Panc1 (cell line): ENCODE measurements at regions not wholly inside any gene's neighbourhood (a gene's known extent, or its start where the extent isn't known, plus 50 kb on each side); places are given as distances from the start of the nearest gene placed in this dataset.

Experiments
- ATAC-seq: fragments of 200-7000 bp; cut with Tn5 transposase; 2 replicates; pipeline ENCODE4 v1.9.1; 2020; ENCODE audit warnings: mild to moderate bottlenecking, moderate library complexity
- BruUV-seq: library from RNA; stranded (reverse); fragments of 400-500 nt; replicated peaks from 2 replicates; lab custom pipeline; 2021; lab: Mats Ljungman, UMichigan
- CTCF ChIA-PET: fragments of 300-600 bp; sonication (Branson Sonifier 250); formaldehyde crosslinking; loops from one replicate; lab custom pipeline; 2022; ENCODE audit warnings: antibody characterized with exemption; lab: Charles Lee
- POLR2A ChIA-PET: fragments of 300-600 bp; sonication (Branson Sonifier 250); formaldehyde crosslinking; loops from one replicate; lab custom pipeline; 2022; ENCODE audit warnings: antibody characterized with exemption; lab: Charles Lee
- DNase-seq: peaks from one replicate; pipeline ENCODE4 v3.0.0-alpha.2; 2010; ENCODE audit warnings: low read depth, low spot score
- H3K27ac ChIP-seq: 2 replicates; pipeline ENCODE4 v1.5.1; 2011; ENCODE audit warnings: mild to moderate bottlenecking, low read length, inconsistent platforms
- H3K27me3 ChIP-seq: fragments of 200-500 bp; sonication (Bioruptor generic); 2 replicates; pipeline ENCODE4 v1.6.0; 2014; ENCODE audit warnings: low read length, inconsistent platforms; ENCODE audit not compliant: control insufficient read depth, insufficient read depth
- H3K36me3 ChIP-seq: fragments of 200-500 bp; sonication (Bioruptor generic); 2 replicates; pipeline ENCODE4 v1.5.1; 2014; ENCODE audit warnings: inconsistent platforms, mild to moderate bottlenecking, low read length, moderate library complexity; ENCODE audit not compliant: control insufficient read depth, insufficient read depth
- H3K4me1 ChIP-seq: 2 replicates; pipeline ENCODE4 v1.5.1; 2011; ENCODE audit warnings: inconsistent platforms, mild to moderate bottlenecking, low read length, moderate library complexity; ENCODE audit not compliant: control insufficient read depth, insufficient read depth
- H3K4me3 ChIP-seq, 2 experiments: 2 replicates each; pipeline ENCODE4 v1.5.1; 2011 to 2012; ENCODE audit warnings: low read depth in 2 of 2, low read length in 2 of 2, mild to moderate bottlenecking in 2 of 2, inconsistent platforms in 1 of 2, moderate library complexity in 1 of 2
- H3K9me3 ChIP-seq: fragments of 200-500 bp; sonication (Bioruptor generic); 2 replicates; pipeline ENCODE4 v1.5.1; 2014; ENCODE audit warnings: low read depth, mild to moderate bottlenecking, inconsistent platforms, low read length, moderate library complexity; ENCODE audit not compliant: control insufficient read depth, insufficient read depth
- POLR2AphosphoS5 ChIP-seq: IDR thresholded peaks from 2 replicates; pipeline ENCODE4 v1.6.1; 2012; ENCODE audit warnings: mild to moderate bottlenecking, low read depth, low read length, moderate library complexity
- SIN3A ChIP-seq: IDR thresholded peaks from 2 replicates; pipeline ENCODE4 v1.6.1; 2012; ENCODE audit warnings: low read depth, mild to moderate bottlenecking, low read length, moderate library complexity, borderline replicate concordance; ENCODE audit not compliant: insufficient read depth
- TCF7L2 ChIP-seq: IDR thresholded peaks from 2 replicates; pipeline ENCODE4 v1.6.1; 2011; ENCODE audit warnings: mild to moderate bottlenecking, low read depth, low read length, inconsistent platforms
- in situ Hi-C: cut with HindIII; loops from 2 replicates; pipeline ENCODE4 v1.10.0; 2016; ENCODE audit warnings: low sequenced_read_pairs, low pct_unique_long_range_greater_than_20kb
- intact Hi-C: fragments of 100-400 bp; cut with micrococcal nuclease; formaldehyde crosslinking; loops from one replicate; pipeline ENCODE4 v1.10.0; 2022; ENCODE audit not compliant: unreplicated experiment
- TF ChIP-seq, protein P1 (sequence below), 2 experiments: IDR thresholded peaks; 2 replicates each; pipeline ENCODE4 v1.6.1; 2011 to 2012; ENCODE audit warnings: low read depth in 2 of 2, control low read depth in 1 of 2, low read length in 1 of 2, mild to moderate bottlenecking in 1 of 2, moderate library complexity in 1 of 2; ENCODE audit not compliant: insufficient read depth in 1 of 2
- TF ChIP-seq, protein P2 (sequence below): fragments of 450-650 bp; IDR thresholded peaks from 2 replicates; pipeline ENCODE4 v1.5.1; 2017; ENCODE audit warnings: mild to moderate bottlenecking

DNA sequence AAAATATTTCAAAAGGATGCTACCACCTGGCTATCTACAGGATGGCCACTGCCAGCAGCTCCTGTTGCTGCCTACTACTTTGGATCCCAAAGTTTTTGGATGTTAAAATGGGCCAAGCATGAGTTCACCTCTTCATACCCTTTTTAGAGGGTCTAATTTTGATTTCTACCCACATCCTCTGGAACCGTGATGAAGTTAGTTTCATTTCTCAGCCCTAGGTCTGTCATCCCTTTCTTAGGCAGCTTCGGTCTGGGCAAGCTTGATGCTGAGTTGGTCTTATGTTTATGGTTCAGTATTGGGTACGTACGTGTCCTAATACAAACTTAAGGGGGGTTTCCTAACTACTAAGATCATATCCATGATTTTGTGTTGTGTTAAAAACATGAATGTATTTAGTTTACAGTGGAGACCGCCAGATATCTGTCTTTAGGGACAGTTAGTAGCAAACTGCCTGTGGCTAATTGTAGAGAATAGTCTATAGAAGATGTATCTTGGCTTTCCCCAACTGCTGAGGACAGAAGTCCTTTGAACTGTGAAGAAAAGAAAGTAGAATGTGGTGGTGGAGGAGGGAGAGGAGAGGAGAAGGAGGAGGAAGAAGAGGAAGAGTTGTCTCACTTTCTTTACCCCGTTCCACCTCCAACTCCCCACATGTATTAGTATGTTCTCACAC lies 184.9 kb downstream of the UBE2E3 start:
- Histone ChIP-seq H3K4me3 (no peak overlapping the region), H3K9me3 (no peaks in the 10 kb centered on the region), H3K27me3 (no peaks in the 10 kb centered on the region), H3K36me3 (no peaks in the 10 kb centered on the region), H3K27ac (no peak overlapping the region), H3K4me1 (no peaks in the 10 kb centered on the region)
- intact Hi-C loops (no loop called here), in situ Hi-C loops (no loop called here)
- no TSS peak for BruUV-seq
- ATAC-seq, result no peak
- POLR2A ChIA-PET, result no interaction called here
- CTCF ChIA-PET, result no interaction called here
- no peak for DNase-seq
- no peak for TF ChIP-seq POLR2AphosphoS5
- no peak for TF ChIP-seq TCF7L2
- TF ChIP-seq SIN3A, result no peak
- TF ChIP-seq, protein P1, sequence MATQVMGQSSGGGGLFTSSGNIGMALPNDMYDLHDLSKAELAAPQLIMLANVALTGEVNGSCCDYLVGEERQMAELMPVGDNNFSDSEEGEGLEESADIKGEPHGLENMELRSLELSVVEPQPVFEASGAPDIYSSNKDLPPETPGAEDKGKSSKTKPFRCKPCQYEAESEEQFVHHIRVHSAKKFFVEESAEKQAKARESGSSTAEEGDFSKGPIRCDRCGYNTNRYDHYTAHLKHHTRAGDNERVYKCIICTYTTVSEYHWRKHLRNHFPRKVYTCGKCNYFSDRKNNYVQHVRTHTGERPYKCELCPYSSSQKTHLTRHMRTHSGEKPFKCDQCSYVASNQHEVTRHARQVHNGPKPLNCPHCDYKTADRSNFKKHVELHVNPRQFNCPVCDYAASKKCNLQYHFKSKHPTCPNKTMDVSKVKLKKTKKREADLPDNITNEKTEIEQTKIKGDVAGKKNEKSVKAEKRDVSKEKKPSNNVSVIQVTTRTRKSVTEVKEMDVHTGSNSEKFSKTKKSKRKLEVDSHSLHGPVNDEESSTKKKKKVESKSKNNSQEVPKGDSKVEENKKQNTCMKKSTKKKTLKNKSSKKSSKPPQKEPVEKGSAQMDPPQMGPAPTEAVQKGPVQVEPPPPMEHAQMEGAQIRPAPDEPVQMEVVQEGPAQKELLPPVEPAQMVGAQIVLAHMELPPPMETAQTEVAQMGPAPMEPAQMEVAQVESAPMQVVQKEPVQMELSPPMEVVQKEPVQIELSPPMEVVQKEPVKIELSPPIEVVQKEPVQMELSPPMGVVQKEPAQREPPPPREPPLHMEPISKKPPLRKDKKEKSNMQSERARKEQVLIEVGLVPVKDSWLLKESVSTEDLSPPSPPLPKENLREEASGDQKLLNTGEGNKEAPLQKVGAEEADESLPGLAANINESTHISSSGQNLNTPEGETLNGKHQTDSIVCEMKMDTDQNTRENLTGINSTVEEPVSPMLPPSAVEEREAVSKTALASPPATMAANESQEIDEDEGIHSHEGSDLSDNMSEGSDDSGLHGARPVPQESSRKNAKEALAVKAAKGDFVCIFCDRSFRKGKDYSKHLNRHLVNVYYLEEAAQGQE (IDR thresholded peaks at IDR 0.05; ENCODE audit: insufficient read depth in 1 of 2, low read depth in 2 of 2, low read length in 1 of 2), result no peak
- TF ChIP-seq, protein P2, sequence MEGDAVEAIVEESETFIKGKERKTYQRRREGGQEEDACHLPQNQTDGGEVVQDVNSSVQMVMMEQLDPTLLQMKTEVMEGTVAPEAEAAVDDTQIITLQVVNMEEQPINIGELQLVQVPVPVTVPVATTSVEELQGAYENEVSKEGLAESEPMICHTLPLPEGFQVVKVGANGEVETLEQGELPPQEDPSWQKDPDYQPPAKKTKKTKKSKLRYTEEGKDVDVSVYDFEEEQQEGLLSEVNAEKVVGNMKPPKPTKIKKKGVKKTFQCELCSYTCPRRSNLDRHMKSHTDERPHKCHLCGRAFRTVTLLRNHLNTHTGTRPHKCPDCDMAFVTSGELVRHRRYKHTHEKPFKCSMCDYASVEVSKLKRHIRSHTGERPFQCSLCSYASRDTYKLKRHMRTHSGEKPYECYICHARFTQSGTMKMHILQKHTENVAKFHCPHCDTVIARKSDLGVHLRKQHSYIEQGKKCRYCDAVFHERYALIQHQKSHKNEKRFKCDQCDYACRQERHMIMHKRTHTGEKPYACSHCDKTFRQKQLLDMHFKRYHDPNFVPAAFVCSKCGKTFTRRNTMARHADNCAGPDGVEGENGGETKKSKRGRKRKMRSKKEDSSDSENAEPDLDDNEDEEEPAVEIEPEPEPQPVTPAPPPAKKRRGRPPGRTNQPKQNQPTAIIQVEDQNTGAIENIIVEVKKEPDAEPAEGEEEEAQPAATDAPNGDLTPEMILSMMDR, result no peak

DNA sequence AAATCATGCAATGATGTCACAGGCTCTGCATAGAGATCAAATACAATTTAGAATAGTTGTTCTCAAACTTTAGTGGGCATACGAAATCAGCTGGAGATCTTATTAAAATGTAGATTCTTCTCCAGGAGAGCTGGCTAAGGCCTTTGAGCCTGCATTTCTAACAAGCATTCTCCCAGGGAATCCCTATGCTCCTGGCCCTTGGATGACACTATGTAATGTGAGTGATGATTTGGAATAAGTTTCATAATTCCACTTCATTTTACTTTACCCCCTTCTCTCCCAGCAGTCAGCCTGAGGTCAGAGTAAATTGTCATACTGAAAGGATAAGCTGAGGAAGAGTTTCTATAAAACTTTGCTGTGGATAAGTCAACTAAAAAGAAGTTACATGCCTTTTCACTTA lies 189.1 kb downstream of the UBE2E3 start:
- ATAC-seq (no peak), DNase-seq (no peak)
- Histone ChIP-seq H3K36me3 (no peaks in the 10 kb centered on the region; the same call in 1 of the 2 replicates), H3K4me1 (no peaks in the 10 kb centered on the region), H3K4me3 (no peak overlapping the region), H3K27me3 (no peaks in the 10 kb centered on the region), H3K9me3 (no peaks in the 10 kb centered on the region), H3K27ac (no peak overlapping the region)
- no TSS peak for BruUV-seq
- intact Hi-C loops, result no loop called here
- ChIA-PET CTCF (no interaction called here), POLR2A (no interaction called here)
- TF ChIP-seq POLR2AphosphoS5 (no peak), TCF7L2 (no peak), SIN3A (no peak)
- TF ChIP-seq, protein P1 (IDR thresholded peaks at IDR 0.05; ENCODE audit: insufficient read depth in 1 of 2, low read depth in 2 of 2, low read length in 1 of 2), result no peak
- TF ChIP-seq, protein P2, result no peak
- in situ Hi-C loops, result no loop called here
